IgD-negative memory B cell (primary cell): ENCODE measurements at regions not wholly inside any gene's neighbourhood (a gene's known extent, or its start where the extent isn't known, plus 50 kb on each side); places are given as distances from the start of the nearest gene placed in this dataset.

Experiments used
- H3K27ac Mint-ChIP-seq, 3 donors: one replicate each; pipeline ENCODE4 v1.8.0; 2020 to 2022; ENCODE audit warnings: mild to moderate bottlenecking in 3 of 3, mixed read lengths in 3 of 3, moderate library complexity in 1 of 3
- H3K27me3 Mint-ChIP-seq: one replicate; pipeline ENCODE4 v1.8.0; 2021; ENCODE audit warnings: mixed read lengths
- H3K36me3 Mint-ChIP-seq: one replicate; pipeline ENCODE4 v1.8.0; 2020; ENCODE audit warnings: mild to moderate bottlenecking, mixed read lengths
- H3K4me1 Mint-ChIP-seq, 3 donors: one replicate each; pipeline ENCODE4 v1.8.0; 2020 to 2022; ENCODE audit warnings: mixed read lengths in 3 of 3, mild to moderate bottlenecking in 1 of 3
- H3K4me3 Mint-ChIP-seq, 4 donors: one replicate each; pipeline ENCODE4 v1.8.0; 2020 to 2022; ENCODE audit warnings: mild to moderate bottlenecking in 4 of 4, mixed read lengths in 4 of 4, moderate library complexity in 3 of 4
- H3K9me3 Mint-ChIP-seq, 3 donors: one replicate each; pipeline ENCODE4 v1.8.0; 2020 to 2021; ENCODE audit warnings: mixed read lengths in 3 of 3, mild to moderate bottlenecking in 1 of 3

DNA sequence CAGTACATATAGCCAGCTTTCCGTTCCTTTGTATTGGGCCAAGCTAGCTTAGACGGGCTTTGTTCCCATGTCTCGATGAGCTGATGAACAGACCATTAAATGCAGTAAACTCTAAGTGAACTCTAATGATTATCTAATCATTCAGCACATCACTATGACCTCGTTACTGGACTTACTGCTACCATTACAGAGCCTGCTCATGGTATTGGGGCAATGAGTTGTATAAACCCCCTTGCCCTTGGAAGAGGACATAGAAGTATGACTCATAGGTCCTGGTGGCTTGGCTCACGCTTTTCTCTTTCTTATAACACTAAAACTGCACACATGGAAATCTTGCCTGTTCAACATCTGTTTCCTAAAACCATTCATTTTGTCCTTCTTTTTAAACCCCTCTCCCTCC, 93.6 kb upstream of the DYNLRB2 start:
- no peaks in the 10 kb centered on the region for H3K4me1 Mint-ChIP-seq
- no peaks in the 10 kb centered on the region for H3K9me3 Mint-ChIP-seq
- H3K4me3 Mint-ChIP-seq, result no peak overlapping the region
- peaks cover 2% of the 10 kb centered on the region for H3K27me3 Mint-ChIP-seq
- no peak overlapping the region for H3K27ac Mint-ChIP-seq
- no peaks in the 10 kb centered on the region for H3K36me3 Mint-ChIP-seq

DNA sequence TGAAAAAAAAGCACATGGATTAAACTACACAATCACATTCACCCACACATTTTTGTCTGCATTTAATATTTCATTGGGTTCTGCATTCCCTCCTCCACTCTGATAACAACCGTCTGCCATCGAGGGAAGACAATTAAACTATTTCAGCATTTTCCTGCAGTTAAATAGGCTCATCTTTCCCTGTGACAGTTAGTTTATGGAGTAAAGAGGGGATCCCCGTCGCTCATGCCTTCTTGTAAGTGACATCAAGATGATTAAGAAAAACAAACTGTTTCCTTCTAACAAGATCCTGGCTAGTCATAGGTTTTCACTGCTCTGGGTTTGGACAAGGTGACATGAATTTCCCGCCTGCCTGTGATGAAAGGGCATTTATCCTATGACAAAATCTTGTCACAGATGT, 98.0 kb upstream of the DYNLRB2 start:
- peaks cover 0 to 2% (median 0%) of the 10 kb centered on the region in 3 donors for H3K9me3 Mint-ChIP-seq
- no peaks in the 10 kb centered on the region for H3K36me3 Mint-ChIP-seq
- H3K4me1 Mint-ChIP-seq, result peaks cover 0 to 12% (median 7%) of the 10 kb centered on the region in 3 donors
- H3K27ac Mint-ChIP-seq, result no peak overlapping the region
- no peak overlapping the region for H3K4me3 Mint-ChIP-seq
- peaks cover 4% of the 10 kb centered on the region for H3K27me3 Mint-ChIP-seq

DNA sequence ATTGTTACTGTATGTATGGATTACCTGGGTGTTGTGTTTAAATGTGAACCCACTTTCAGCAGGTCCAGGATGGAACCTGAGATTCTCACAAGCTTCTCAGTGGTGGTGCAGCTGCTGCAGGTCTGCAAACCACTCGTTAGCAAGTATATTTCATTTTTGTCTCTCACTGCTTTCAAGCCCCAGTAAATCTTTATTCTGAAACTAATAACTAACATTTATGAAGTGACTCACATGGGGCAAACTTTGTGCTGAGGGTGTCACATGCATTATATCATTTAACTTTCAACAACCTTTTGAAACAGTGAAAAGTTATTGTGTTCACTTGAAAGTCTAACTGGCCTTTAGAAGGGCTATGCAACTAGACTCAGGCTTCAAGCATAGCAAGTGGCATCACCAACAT, 98.9 kb upstream of the DYNLRB2 start:
- peaks cover 7% of the 10 kb centered on the region for H3K27me3 Mint-ChIP-seq
- peaks cover 0 to 4% (median 0%) of the 10 kb centered on the region in 3 donors for H3K9me3 Mint-ChIP-seq
- H3K4me1 Mint-ChIP-seq, result peaks cover 0 to 12% (median 7%) of the 10 kb centered on the region in 3 donors
- no peak overlapping the region for H3K4me3 Mint-ChIP-seq
- no peaks in the 10 kb centered on the region for H3K36me3 Mint-ChIP-seq
- no peak overlapping the region for H3K27ac Mint-ChIP-seq

- peak overlapping the region in 1 of 3 donors; percentile 51 for H3K27ac Mint-ChIP-seq
- peaks cover 0 to 4% (median 0%) of the 10 kb centered on the region in 3 donors for H3K9me3 Mint-ChIP-seq
- H3K27me3 Mint-ChIP-seq, result peaks cover 7% of the 10 kb centered on the region
- H3K4me1 Mint-ChIP-seq, result peaks cover 0 to 12% (median 7%) of the 10 kb centered on the region in 3 donors
- H3K4me3 Mint-ChIP-seq, result peak overlapping the region in 1 of 4 donors; percentile 71
- no peaks in the 10 kb centered on the region for H3K36me3 Mint-ChIP-seq
Observed at GRCh38 chr16:80440667-80441066, 100.1 kb upstream of the DYNLRB2 start.

GRCh38 chr16:80437707-80438106, 103.1 kb upstream of the DYNLRB2 start:
- peaks cover 0 to 8% (median 2%) of the 10 kb centered on the region in 3 donors for H3K9me3 Mint-ChIP-seq
- no peaks in the 10 kb centered on the region for H3K36me3 Mint-ChIP-seq
- H3K4me3 Mint-ChIP-seq, result peak overlapping the region in 1 of 4 donors; percentile 4
- H3K27ac Mint-ChIP-seq, result no peak overlapping the region
- H3K4me1 Mint-ChIP-seq, result peaks cover 0 to 12% (median 7%) of the 10 kb centered on the region in 3 donors
- peaks cover 11% of the 10 kb centered on the region for H3K27me3 Mint-ChIP-seq

DNA sequence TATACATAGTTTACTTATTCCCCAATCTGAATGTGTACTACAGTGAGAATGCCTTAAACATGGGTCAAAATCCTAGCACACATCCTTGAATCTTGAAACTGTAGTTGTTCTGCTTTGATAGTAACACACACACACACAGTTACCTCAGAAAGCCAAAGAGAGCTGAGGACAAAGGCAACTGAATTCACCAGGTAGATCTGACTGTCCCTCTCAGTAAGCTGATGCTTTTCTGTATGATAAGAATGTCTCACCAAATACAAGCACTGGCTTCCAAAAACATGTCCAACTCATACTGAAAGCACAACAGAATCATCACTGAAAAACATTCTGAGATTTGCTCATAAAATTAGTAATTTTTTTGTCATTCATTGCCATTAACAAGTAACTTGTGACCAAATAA, 104.3 kb upstream of the DYNLRB2 start:
- Mint-ChIP-seq H3K27ac (no peak overlapping the region), H3K27me3 (peaks cover 13% of the 10 kb centered on the region), H3K36me3 (no peaks in the 10 kb centered on the region), H3K4me3 (no peak overlapping the region), H3K4me1 (peaks cover 0 to 12% (median 7%) of the 10 kb centered on the region in 3 donors), H3K9me3 (peaks cover 0 to 10% (median 2%) of the 10 kb centered on the region in 3 donors)

DNA sequence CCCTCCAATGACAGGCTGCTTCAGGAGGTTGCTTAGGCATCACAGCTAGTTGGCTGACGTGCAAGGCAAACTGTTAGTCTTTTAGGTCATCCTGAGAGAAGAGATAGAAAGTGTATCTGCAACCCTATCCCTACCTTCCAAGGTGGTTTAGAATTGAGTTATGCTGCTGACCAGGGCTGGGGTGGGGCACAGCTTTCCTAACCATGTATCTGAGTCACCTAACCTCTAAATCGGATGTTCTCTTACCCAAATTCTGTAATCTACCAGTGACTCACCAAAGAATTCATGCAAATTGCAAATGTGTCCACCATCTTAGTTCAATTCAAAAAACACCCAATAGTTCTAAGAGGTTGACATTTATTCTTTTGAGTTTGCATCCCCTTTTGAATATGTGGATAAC, 107.2 kb upstream of the DYNLRB2 start:
- H3K9me3 Mint-ChIP-seq, result peaks cover 9 to 15% (median 11%) of the 10 kb centered on the region in 3 donors
- H3K27ac Mint-ChIP-seq, result no peak overlapping the region
- H3K27me3 Mint-ChIP-seq, result peaks cover 17% of the 10 kb centered on the region
- H3K36me3 Mint-ChIP-seq, result no peaks in the 10 kb centered on the region
- H3K4me3 Mint-ChIP-seq, result no peak overlapping the region
- H3K4me1 Mint-ChIP-seq, result no peaks in the 10 kb centered on the region

DNA sequence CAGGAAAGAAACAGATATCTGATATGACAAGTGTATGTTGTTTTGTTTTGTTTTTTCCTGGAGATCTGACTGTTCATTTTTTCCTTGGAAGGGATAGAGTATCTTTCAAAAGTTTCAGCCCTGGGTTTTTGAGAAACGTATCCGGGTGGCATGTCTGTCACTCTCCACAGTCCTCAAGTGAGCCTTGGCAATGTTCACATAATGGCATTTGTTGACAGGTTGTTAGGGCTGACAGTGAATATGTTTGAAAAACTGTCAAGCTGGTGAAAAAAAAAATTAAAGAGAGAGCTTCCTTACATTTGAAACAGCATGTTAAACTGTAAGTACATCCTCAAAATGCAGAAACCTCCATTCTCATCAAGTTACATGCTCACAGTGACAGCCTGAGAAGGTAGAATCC, 113.0 kb upstream of the DYNLRB2 start:
- H3K27me3 Mint-ChIP-seq, result peaks cover 14% of the 10 kb centered on the region
- H3K4me1 Mint-ChIP-seq, result no peaks in the 10 kb centered on the region
- H3K9me3 Mint-ChIP-seq, result peaks cover 9 to 11% (median 9%) of the 10 kb centered on the region in 3 donors
- H3K36me3 Mint-ChIP-seq, result no peaks in the 10 kb centered on the region
- no peak overlapping the region for H3K27ac Mint-ChIP-seq
- H3K4me3 Mint-ChIP-seq, result no peak overlapping the region

DNA sequence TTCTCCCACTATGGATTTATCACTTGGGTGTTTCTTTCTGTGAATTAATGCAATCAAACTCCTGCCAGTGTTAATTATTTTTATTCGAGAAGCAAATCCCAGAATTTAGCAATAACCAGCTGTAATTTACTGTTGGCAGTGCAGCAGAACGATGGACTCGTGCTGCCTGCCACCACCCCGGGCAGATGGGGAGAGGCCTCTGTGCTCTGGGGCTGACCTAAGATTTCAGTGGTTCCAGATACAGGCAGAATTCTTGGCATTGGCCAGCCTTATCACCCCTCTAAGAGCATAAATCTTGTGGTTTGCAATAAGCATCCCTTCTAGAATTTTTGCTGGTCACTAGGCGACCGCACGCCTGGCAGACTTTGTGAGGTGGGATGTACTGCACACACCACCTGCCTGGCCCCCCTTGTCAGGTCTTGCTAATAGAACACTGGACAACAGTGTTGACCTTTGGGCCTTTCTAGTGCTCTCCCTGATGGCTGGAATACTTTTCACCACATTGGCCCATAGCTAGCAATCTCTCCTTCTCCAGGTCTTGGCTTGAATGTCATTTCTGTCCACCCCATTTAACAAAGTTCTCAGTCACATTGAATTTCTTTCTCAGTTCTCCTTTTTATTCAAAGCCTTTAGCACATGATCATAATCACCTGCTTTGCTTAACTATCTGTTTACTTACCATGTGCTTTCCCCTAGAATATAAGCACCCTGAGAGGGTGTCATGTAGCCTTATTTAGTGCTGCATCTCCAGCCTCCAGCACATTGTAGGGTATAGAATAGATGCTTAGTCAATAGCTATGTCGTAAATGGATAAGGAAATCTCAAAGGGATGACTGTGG, 122.1 kb upstream of the DYNLRB2 start:
- peaks cover 3 to 6% (median 4%) of the 10 kb centered on the region in 3 donors for H3K4me1 Mint-ChIP-seq
- H3K36me3 Mint-ChIP-seq, result no peaks in the 10 kb centered on the region
- H3K27ac Mint-ChIP-seq, result no peak overlapping the region
- H3K27me3 Mint-ChIP-seq, result peaks cover 17% of the 10 kb centered on the region
- H3K9me3 Mint-ChIP-seq, result peaks cover 0 to 1% (median 0%) of the 10 kb centered on the region in 3 donors
- no peak overlapping the region for H3K4me3 Mint-ChIP-seq

DNA sequence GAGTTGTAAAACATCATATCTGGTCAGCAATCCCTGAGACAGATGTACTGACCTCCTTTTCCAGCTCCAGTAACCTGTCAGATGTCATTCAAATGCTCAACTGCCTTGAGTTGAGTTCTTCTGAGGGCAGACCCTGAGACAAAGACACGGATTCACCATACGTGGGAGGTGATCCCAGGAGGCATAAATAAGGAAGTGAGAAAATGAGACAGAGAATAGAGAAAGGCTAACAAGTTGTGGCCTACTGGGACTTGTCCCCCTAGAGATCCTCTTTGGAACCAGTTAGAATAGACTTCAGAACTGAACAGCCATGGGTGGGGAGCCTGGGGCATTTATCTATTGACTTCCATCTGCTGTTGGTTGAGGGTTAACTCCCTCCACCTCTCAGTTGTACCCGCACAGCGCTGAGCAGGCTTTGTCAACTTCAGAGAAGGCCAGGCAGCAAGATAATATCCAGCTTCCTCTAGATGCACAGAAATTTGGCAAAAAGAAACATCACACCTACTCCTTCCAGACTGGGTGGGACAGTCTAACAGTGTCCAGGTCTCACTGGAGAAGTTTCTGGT, 123.0 kb upstream of the DYNLRB2 start:
- H3K27me3 Mint-ChIP-seq, result peaks cover 17% of the 10 kb centered on the region
- H3K36me3 Mint-ChIP-seq, result no peaks in the 10 kb centered on the region
- H3K4me1 Mint-ChIP-seq, result peaks cover 3 to 6% (median 4%) of the 10 kb centered on the region in 3 donors
- H3K4me3 Mint-ChIP-seq, result no peak overlapping the region
- no peak overlapping the region for H3K27ac Mint-ChIP-seq
- H3K9me3 Mint-ChIP-seq, result peaks cover 0 to 1% (median 0%) of the 10 kb centered on the region in 3 donors

DNA sequence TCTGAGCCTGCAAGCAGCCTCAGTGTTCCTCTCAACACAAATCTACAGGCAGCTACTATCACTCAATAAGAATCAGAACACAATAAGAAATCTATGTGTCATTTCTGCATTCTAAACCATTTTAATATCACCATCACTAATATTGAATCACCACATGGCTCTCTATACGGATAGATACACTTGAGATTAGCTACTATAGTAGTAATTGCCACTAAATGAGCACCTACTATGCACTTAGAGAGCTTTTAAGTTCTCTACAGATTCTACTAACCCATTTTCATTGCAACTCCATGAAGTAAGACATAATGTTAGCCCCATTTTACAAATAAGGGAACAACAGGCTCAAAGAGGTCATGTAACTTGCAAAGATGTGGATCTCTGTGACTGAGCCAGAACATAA, 132.8 kb upstream of the DYNLRB2 start:
- no peak overlapping the region for H3K4me3 Mint-ChIP-seq
- H3K9me3 Mint-ChIP-seq, result peaks cover 0 to 2% (median 0%) of the 10 kb centered on the region in 3 donors
- H3K4me1 Mint-ChIP-seq, result peaks cover 0 to 3% (median 0%) of the 10 kb centered on the region in 3 donors
- peaks cover 4% of the 10 kb centered on the region for H3K27me3 Mint-ChIP-seq
- no peak overlapping the region for H3K27ac Mint-ChIP-seq
- H3K36me3 Mint-ChIP-seq, result no peaks in the 10 kb centered on the region

DNA sequence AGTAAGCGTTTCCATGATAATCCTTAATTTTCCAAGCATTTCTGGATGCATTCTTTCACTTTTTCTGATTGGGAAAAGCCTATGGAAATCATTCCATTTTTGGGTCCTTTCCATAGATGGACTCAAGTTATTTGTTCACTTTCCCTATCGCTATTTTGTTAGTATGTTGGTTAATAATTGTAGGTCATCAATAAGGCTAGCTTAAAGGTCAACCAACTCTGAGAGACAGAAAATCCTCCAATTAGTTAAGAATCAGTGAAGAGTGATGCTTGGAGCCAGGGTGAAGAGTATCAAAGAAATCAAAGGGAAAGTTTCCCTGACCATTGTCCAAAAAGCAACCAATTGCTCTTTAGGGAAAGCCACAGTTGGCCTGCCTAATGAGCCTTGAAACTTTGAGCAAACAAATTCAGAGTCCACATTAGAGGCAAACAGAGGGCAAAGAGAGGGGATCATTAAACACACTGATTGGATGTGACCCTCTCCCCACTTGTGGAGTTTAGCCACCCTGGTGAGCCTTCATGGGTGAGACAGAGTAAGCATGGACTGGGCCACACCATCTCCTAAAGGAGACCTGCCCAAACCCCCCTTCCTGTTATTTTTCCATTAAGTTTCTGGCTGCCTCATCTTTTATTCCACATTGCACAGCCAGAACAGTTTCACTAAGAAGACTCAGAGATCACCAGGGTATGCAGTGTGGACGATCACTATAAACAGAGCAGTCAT, 133.4 kb upstream of the DYNLRB2 start:
- Mint-ChIP-seq H3K27me3 (peaks cover 4% of the 10 kb centered on the region), H3K4me1 (peaks cover 0 to 3% (median 0%) of the 10 kb centered on the region in 3 donors), H3K4me3 (no peak overlapping the region), H3K27ac (no peak overlapping the region), H3K36me3 (no peaks in the 10 kb centered on the region), H3K9me3 (peaks cover 0 to 2% (median 0%) of the 10 kb centered on the region in 3 donors)

DNA sequence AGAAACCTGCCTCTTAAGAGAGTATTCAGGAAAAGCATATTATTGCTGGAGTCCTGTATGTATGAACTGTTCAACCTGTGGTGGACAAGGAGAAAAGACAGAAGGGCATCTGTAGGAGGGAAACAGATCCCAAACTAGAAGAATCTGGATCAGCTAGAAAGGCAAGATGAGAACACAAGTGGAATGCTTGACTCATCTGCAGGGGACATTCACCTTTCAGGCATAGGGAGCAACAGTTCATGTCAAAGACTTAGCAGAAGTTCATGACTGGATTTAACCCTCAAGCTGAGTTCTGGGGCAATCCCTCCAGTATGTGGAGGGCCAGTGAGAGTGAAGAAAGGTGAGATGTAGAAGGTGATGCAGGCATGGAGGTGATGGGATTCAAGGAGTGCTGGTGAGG, 135.9 kb upstream of the DYNLRB2 start:
- peaks cover 4% of the 10 kb centered on the region for H3K27me3 Mint-ChIP-seq
- H3K36me3 Mint-ChIP-seq, result no peaks in the 10 kb centered on the region
- H3K4me3 Mint-ChIP-seq, result no peak overlapping the region
- H3K27ac Mint-ChIP-seq, result no peak overlapping the region
- H3K4me1 Mint-ChIP-seq, result peaks cover 0 to 3% (median 0%) of the 10 kb centered on the region in 3 donors
- H3K9me3 Mint-ChIP-seq, result peaks cover 0 to 2% (median 0%) of the 10 kb centered on the region in 3 donors

GRCh38 chr16:80403894-80404293, 136.9 kb upstream of the DYNLRB2 start:
- Mint-ChIP-seq H3K4me3 (no peak overlapping the region), H3K4me1 (peaks cover 0 to 3% (median 0%) of the 10 kb centered on the region in 3 donors), H3K27me3 (peaks cover 5% of the 10 kb centered on the region)

GRCh38 chr16:80390871-80391489, 149.8 kb upstream of the DYNLRB2 start:
- H3K4me3 Mint-ChIP-seq, result no peak overlapping the region
- no peaks in the 10 kb centered on the region for H3K9me3 Mint-ChIP-seq
- peaks cover 3% of the 10 kb centered on the region for H3K27me3 Mint-ChIP-seq
- no peaks in the 10 kb centered on the region for H3K36me3 Mint-ChIP-seq
- H3K27ac Mint-ChIP-seq, result no peak overlapping the region
- H3K4me1 Mint-ChIP-seq, result no peaks in the 10 kb centered on the region

More at GRCh38 chr16:80403894-80404293, 136.9 kb upstream of the DYNLRB2 start:
- H3K9me3 Mint-ChIP-seq, result peaks cover 0 to 2% (median 0%) of the 10 kb centered on the region in 3 donors
- no peaks in the 10 kb centered on the region for H3K36me3 Mint-ChIP-seq
- H3K27ac Mint-ChIP-seq, result no peak overlapping the region
